ENCODE measurements at regions not wholly inside any gene's neighbourhood (a gene's known extent, or its start where the extent isn't known, plus 50 kb on each side); places are given as distances from the start of the nearest gene placed in this dataset.

- no peaks in the 10 kb centered on the region for H3K79me2 ChIP-seq (ENCODE audit: control insufficient read depth, insufficient read depth, low read length)
- no peaks in the 10 kb centered on the region for H3K36me3 ChIP-seq (ENCODE audit: control insufficient read depth, insufficient read depth, low read length)
- H4K20me1 ChIP-seq (ENCODE audit: control insufficient read depth, extremely low read depth, insufficient read depth, low read length) = no peaks in the 10 kb centered on the region
- no peaks in the 10 kb centered on the region for H3K9me3 ChIP-seq (ENCODE audit: control insufficient read depth, insufficient read depth, low read depth, low read length)
- H3K27me3 ChIP-seq (ENCODE audit: control insufficient read depth, insufficient read depth, low read length) = no peaks in the 10 kb centered on the region
- H2AFZ ChIP-seq (ENCODE audit: low read length) = no peak overlapping the region
- no peak overlapping the region for H3K4me2 ChIP-seq (ENCODE audit: extremely low read depth, insufficient read depth, low read length)
- no peak overlapping the region for H3K9ac ChIP-seq (ENCODE audit: insufficient read depth, low read length)
- TF ChIP-seq EZH2 (IDR thresholded peaks at IDR 0.05; ENCODE audit: low read length, missing control alignments) = no peak
- TF ChIP-seq CTCF (conservative IDR thresholded peaks at IDR 0.05 in 1 of 2, IDR thresholded peaks at IDR 0.05 in 1 of 2; ENCODE audit: low read depth in 1 of 2, low read length in 2 of 2) = no peak
- H3K4me1 ChIP-seq (ENCODE audit: control insufficient read depth, extremely low read depth, insufficient read depth, low read length) = no peaks in the 10 kb centered on the region
- no peak overlapping the region for H3K27ac ChIP-seq (ENCODE audit: insufficient read depth, low read length)
- H3K4me3 ChIP-seq (replicated peaks in 1 of 4; ENCODE audit: control extremely low read depth in 1 of 4, insufficient read depth in 1 of 4, low read depth in 3 of 4, low read length in 4 of 4) = no peak overlapping the region
- no peak for DNase-seq (ENCODE audit: low read depth in 2 of 2)
Observed at GRCh38 chr7:131130324-131130723, 197.4 kb upstream of the MKLN1 start.

GRCh38 chr7:131131012-131131745 is 196.5 kb upstream of the MKLN1 start:
- no peak overlapping the region for H3K4me3 ChIP-seq (replicated peaks in 1 of 4; ENCODE audit: control extremely low read depth in 1 of 4, insufficient read depth in 1 of 4, low read depth in 3 of 4, low read length in 4 of 4)
- H3K9ac ChIP-seq (ENCODE audit: insufficient read depth, low read length) = no peak overlapping the region
- H4K20me1 ChIP-seq (ENCODE audit: control insufficient read depth, extremely low read depth, insufficient read depth, low read length) = no peaks in the 10 kb centered on the region
- H3K27ac ChIP-seq (ENCODE audit: insufficient read depth, low read length) = no peak overlapping the region
- H3K9me3 ChIP-seq (ENCODE audit: control insufficient read depth, insufficient read depth, low read depth, low read length) = no peaks in the 10 kb centered on the region
- H3K4me2 ChIP-seq (ENCODE audit: extremely low read depth, insufficient read depth, low read length) = no peak overlapping the region
- no peaks in the 10 kb centered on the region for H3K27me3 ChIP-seq (ENCODE audit: control insufficient read depth, insufficient read depth, low read length)
- no peak for DNase-seq (ENCODE audit: low read depth in 2 of 2)
- no peaks in the 10 kb centered on the region for H3K36me3 ChIP-seq (ENCODE audit: control insufficient read depth, insufficient read depth, low read length)
- H3K4me1 ChIP-seq (ENCODE audit: control insufficient read depth, extremely low read depth, insufficient read depth, low read length) = no peaks in the 10 kb centered on the region
- H3K79me2 ChIP-seq (ENCODE audit: control insufficient read depth, insufficient read depth, low read length) = no peaks in the 10 kb centered on the region
- no peak overlapping the region for H2AFZ ChIP-seq (ENCODE audit: low read length)
- TF ChIP-seq EZH2 (IDR thresholded peaks at IDR 0.05; ENCODE audit: low read length, missing control alignments) = no peak
- TF ChIP-seq CTCF (conservative IDR thresholded peaks at IDR 0.05 in 1 of 2, IDR thresholded peaks at IDR 0.05 in 1 of 2; ENCODE audit: low read depth in 1 of 2, low read length in 2 of 2) = no peak

DNA sequence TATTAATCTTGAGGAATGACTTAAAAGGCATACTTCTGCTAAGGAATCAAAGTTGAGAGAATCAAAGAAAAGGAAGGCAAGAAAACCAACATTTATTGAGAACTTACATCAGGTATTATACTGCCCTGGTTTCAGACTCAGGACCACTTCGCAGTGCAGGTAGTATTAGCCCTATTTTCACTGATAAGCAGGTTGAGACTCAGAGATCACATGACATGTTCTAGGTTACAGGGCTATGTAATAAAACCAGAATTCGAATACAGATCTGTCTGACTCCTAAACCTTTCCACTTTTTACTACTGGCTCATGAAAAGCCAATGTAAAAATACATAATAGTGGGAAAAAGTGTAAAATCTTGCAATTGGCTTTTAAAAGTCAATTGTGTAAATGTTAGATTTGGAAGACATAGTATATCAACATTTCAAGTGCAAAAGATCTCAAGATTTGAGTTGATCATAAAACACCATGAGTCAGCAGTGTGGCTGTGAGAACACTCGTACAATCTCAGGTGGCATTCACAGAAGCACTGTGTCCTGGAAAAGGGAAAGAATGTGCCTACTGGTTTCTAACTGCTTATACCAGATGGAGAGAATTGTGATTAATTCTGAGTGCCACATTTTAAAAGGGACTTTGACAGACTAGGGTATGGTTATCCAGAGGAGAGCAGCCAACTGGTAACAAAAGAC is 195.8 kb upstream of the MKLN1 start:
- H3K27me3 ChIP-seq (ENCODE audit: control insufficient read depth, insufficient read depth, low read length) = no peaks in the 10 kb centered on the region
- no peak for DNase-seq (ENCODE audit: low read depth in 2 of 2)
- H3K27ac ChIP-seq (ENCODE audit: insufficient read depth, low read length) = no peak overlapping the region
- no peaks in the 10 kb centered on the region for H4K20me1 ChIP-seq (ENCODE audit: control insufficient read depth, extremely low read depth, insufficient read depth, low read length)
- no peak for TF ChIP-seq EZH2 (IDR thresholded peaks at IDR 0.05; ENCODE audit: low read length, missing control alignments)
- no peak for TF ChIP-seq CTCF (conservative IDR thresholded peaks at IDR 0.05 in 1 of 2, IDR thresholded peaks at IDR 0.05 in 1 of 2; ENCODE audit: low read depth in 1 of 2, low read length in 2 of 2)
- H3K36me3 ChIP-seq (ENCODE audit: control insufficient read depth, insufficient read depth, low read length) = no peaks in the 10 kb centered on the region
- no peaks in the 10 kb centered on the region for H3K4me1 ChIP-seq (ENCODE audit: control insufficient read depth, extremely low read depth, insufficient read depth, low read length)
- no peaks in the 10 kb centered on the region for H3K79me2 ChIP-seq (ENCODE audit: control insufficient read depth, insufficient read depth, low read length)
- no peaks in the 10 kb centered on the region for H3K9me3 ChIP-seq (ENCODE audit: control insufficient read depth, insufficient read depth, low read depth, low read length)
- H3K9ac ChIP-seq (ENCODE audit: insufficient read depth, low read length) = no peak overlapping the region
- no peak overlapping the region for H2AFZ ChIP-seq (ENCODE audit: low read length)
- no peak overlapping the region for H3K4me2 ChIP-seq (ENCODE audit: extremely low read depth, insufficient read depth, low read length)
- H3K4me3 ChIP-seq (replicated peaks in 1 of 4; ENCODE audit: control extremely low read depth in 1 of 4, insufficient read depth in 1 of 4, low read depth in 3 of 4, low read length in 4 of 4) = no peak overlapping the region
